ENCODE measurements at regions not wholly inside any gene's neighbourhood (a gene's known extent, or its start where the extent isn't known, plus 50 kb on each side); places are given as distances from the start of the nearest gene placed in this dataset.

GRCh38 chr5:15215056-15215455, 284.9 kb upstream of the FBXL7 start:
- TF ChIP-seq CTCF (IDR thresholded peaks at IDR 0.05; ENCODE audit: control extremely low read depth in 1 of 3, insufficient read depth in 1 of 3, low read depth in 1 of 3, low read length in 3 of 3) (no peak), YY1 (IDR thresholded peaks at IDR 0.05; ENCODE audit: low read depth, low read length) (no peak), TAF7 (optimal IDR thresholded peaks at IDR 0.05; ENCODE audit: borderline replicate concordance, low read depth, low read length) (no peak), POLR2A (IDR thresholded peaks at IDR 0.05; ENCODE audit: control extremely low read depth in 1 of 2, low read depth in 2 of 2, low read length in 2 of 2) (no peak), JUN (IDR thresholded peaks at IDR 0.05; ENCODE audit: low read depth, low read length) (no peak), KDM5A (IDR thresholded peaks at IDR 0.05; ENCODE audit: low read length) (no peak), EZH2 (IDR thresholded peaks at IDR 0.05; ENCODE audit: low read depth, low read length, severe bottlenecking) (no peak), SP1 (IDR thresholded peaks at IDR 0.05; ENCODE audit: low read depth, low read length) (no peak), MAFK (IDR thresholded peaks at IDR 0.05; ENCODE audit: low read depth, low read length) (no peak), SP4 (IDR thresholded peaks at IDR 0.05; ENCODE audit: low read length) (no peak), CREB1 (IDR thresholded peaks at IDR 0.05) (no peak), EP300 (IDR thresholded peaks at IDR 0.05; ENCODE audit: borderline replicate concordance in 1 of 2, low read depth in 2 of 2, low read length in 2 of 2) (no peak)

Data from H1 (cell line).